GM12878 (cell line): ENCODE measurements at regions not wholly inside any gene's neighbourhood (a gene's known extent, or its start where the extent isn't known, plus 50 kb on each side); places are given as distances from the start of the nearest gene placed in this dataset.

Source experiments
- ATAC-seq: fragments of 200-7000 bp; cut with Tn5 transposase; 3 replicates; pipeline ENCODE4 v1.9.1; 2020; ENCODE audit warnings: mild to moderate bottlenecking, moderate library complexity
- BruUV-seq: library from RNA; stranded (reverse); fragments of 400-500 nt; replicated peaks from 2 replicates; lab custom pipeline; 2021; lab: Mats Ljungman, UMichigan
- CTCF ChIA-PET: fragments of 300-600 bp; sonication (Branson Sonifier 250); formaldehyde crosslinking; extraction: SDS; loops from one replicate; lab custom pipeline; 2021; ENCODE audit warnings: inconsistent platforms; lab: Yijun Ruan, JAX
- POLR2A ChIA-PET: fragments of 350-600 bp; formaldehyde crosslinking; extraction: SDS; loops from one replicate; lab custom pipeline; 2021; ENCODE audit warnings: inconsistent platforms; lab: Charles Lee
- RAD21 ChIA-PET: fragments of 300-600 bp; sonication (Branson Sonifier 250); formaldehyde crosslinking; loops from one replicate; lab custom pipeline; 2023; ENCODE audit warnings: antibody characterized with exemption; ENCODE audit not compliant: unreplicated experiment; lab: Charles Lee
- SMC1A ChIA-PET: fragments of 300-600 bp; sonication (Branson Sonifier 250); formaldehyde crosslinking; loops from one replicate; lab custom pipeline; 2023; ENCODE audit not compliant: unreplicated experiment, uncharacterized antibody; lab: Charles Lee
- DNase-seq: peaks from one replicate; pipeline ENCODE4 v3.0.0-alpha.2; 2011; ENCODE audit warnings: low read depth, low spot score
- FAIRE-seq: peaks from 3 replicates; lab custom pipeline; 2011; peaks lifted over from hg19 to GRCh38; lab: Jason Lieb, UNC
- H2AFZ ChIP-seq: 2 replicates; pipeline ENCODE4 v1.6.0; 2011; ENCODE audit warnings: low read depth, low read length, control low read depth; ENCODE audit not compliant: control insufficient read depth
- H3K27ac ChIP-seq: 2 replicates; pipeline ENCODE4 v1.5.1; 2011; ENCODE audit warnings: control low read depth; ENCODE audit not compliant: control insufficient read depth, insufficient read depth
- H3K27me3 ChIP-seq, 2 experiments: replicated peaks in 1 of 2; 2 replicates each; pipeline versions ENCODE4 v1.6.0 to v1.6.1; 2011; ENCODE audit warnings: low read length in 1 of 2; ENCODE audit not compliant: control insufficient read depth in 2 of 2, insufficient read depth in 2 of 2
- H3K36me3 ChIP-seq, 2 experiments: 2 replicates each; pipeline ENCODE4 v1.5.1; 2011; ENCODE audit warnings: low read length in 1 of 2; ENCODE audit not compliant: control insufficient read depth in 2 of 2, insufficient read depth in 2 of 2
- H3K4me1 ChIP-seq: 2 replicates; pipeline ENCODE4 v1.6.1; 2011; ENCODE audit warnings: mild to moderate bottlenecking, low read length, moderate library complexity, mixed read lengths; ENCODE audit not compliant: control insufficient read depth, insufficient read depth
- H3K4me2 ChIP-seq: 2 replicates; pipeline ENCODE4 v1.6.0; 2011; ENCODE audit warnings: control low read depth; ENCODE audit not compliant: control insufficient read depth, insufficient read depth
- H3K4me3 ChIP-seq: fragments of 200-600 bp; sonication (generic); 2 replicates; pipeline ENCODE4 v1.5.1; 2016
- H3K79me2 ChIP-seq: 2 replicates; pipeline ENCODE4 v1.6.0; 2011; ENCODE audit warnings: low read length; ENCODE audit not compliant: control insufficient read depth, insufficient read depth
- H3K9ac ChIP-seq: 2 replicates; pipeline ENCODE4 v1.8.0; 2011; ENCODE audit warnings: low read length, control low read depth, mixed read lengths; ENCODE audit not compliant: control insufficient read depth, insufficient read depth
- H3K9me3 ChIP-seq: replicated peaks from 3 replicates; pipeline ENCODE4 v1.5.1; 2011; ENCODE audit warnings: mild to moderate bottlenecking, low read length; ENCODE audit not compliant: control insufficient read depth, insufficient read depth
- H4K20me1 ChIP-seq: 2 replicates; pipeline ENCODE4 v1.6.0; 2011; ENCODE audit not compliant: control insufficient read depth, insufficient read depth
- FOXM1 ChIP-seq: IDR thresholded peaks from 2 replicates; pipeline ENCODE4 v1.6.1; 2012; ENCODE audit warnings: low read depth, mild to moderate bottlenecking, inconsistent platforms, low read length, moderate library complexity
- HDAC2 ChIP-seq: fragments of 200-600 bp; sonication (generic); IDR thresholded peaks from 2 replicates; pipeline ENCODE4 v1.6.1; 2017
- IRF4 ChIP-seq: IDR thresholded peaks from 2 replicates; pipeline ENCODE4 v1.6.1; 2011; ENCODE audit warnings: low read depth, low read length
- JUND ChIP-seq: IDR thresholded peaks from 2 replicates; pipeline ENCODE4 v1.6.1; 2012; ENCODE audit warnings: low read depth, mild to moderate bottlenecking, low read length, improper control_type of control experiment, moderate library complexity
- RAD21 ChIP-seq: IDR thresholded peaks from 2 replicates; pipeline ENCODE4 v1.6.1; 2011; ENCODE audit warnings: mild to moderate bottlenecking, low read depth, low read length, moderate library complexity; ENCODE audit not compliant: insufficient read depth
- SMAD5 ChIP-seq: IDR thresholded peaks from 2 replicates; pipeline ENCODE4 v1.6.1; 2016; ENCODE audit warnings: antibody characterized with exemption, low read depth
- STAT1 ChIP-seq: fragments of 450-650 bp; conservative IDR thresholded peaks from 2 replicates; pipeline ENCODE4 v1.6.1; 2014; ENCODE audit warnings: antibody characterized with exemption, mild to moderate bottlenecking
- SUPT20H ChIP-seq: IDR thresholded peaks from 2 replicates; pipeline ENCODE4 v1.6.1; 2011; ENCODE audit warnings: low read depth, mild to moderate bottlenecking, low read length, moderate library complexity, borderline replicate concordance; ENCODE audit not compliant: control insufficient read depth
- ZBED1 ChIP-seq: IDR thresholded peaks from 2 replicates; pipeline ENCODE4 v1.6.1; 2016; ENCODE audit warnings: borderline replicate concordance
- ZNF687 ChIP-seq: fragments of 450-650 bp; IDR thresholded peaks from 2 replicates; pipeline ENCODE4 v1.6.1; 2017; ENCODE audit warnings: mild to moderate bottlenecking, moderate library complexity
- WGBS: methylation state at CpG from one replicate; pipeline ENCODE4 v1.1.6; 2016; ENCODE audit warnings: low lambda C conversion rate; ENCODE audit not compliant: insufficient replicate concordance, insufficient coverage; ENCODE audit errors: missing lambda C conversion rate; 5-methylcytosine and 5-hydroxymethylcytosine counted together
- in situ Hi-C: fragments of 300-500 bp; cut with MboI; formaldehyde crosslinking; loops from 9 replicates; pipeline ENCODE4 v1.14.3; 2018; ENCODE audit warnings: mixed read lengths
- intact Hi-C: fragments of 100-400 bp; cut with micrococcal nuclease; formaldehyde crosslinking; loops from one replicate; pipeline ENCODE4 v1.14.2; 2022; ENCODE audit not compliant: unreplicated experiment
- TF ChIP-seq, protein P1 (sequence below): fragments of 450-650 bp; formaldehyde crosslinking; IDR thresholded peaks from 2 replicates; pipeline ENCODE4 v1.5.0; 2022; ENCODE audit warnings: mild to moderate bottlenecking, missing genetic modification characterization
- TF ChIP-seq, protein P2 (sequence below): IDR thresholded peaks from 2 replicates; pipeline ENCODE4 v1.6.1; 2012; ENCODE audit warnings: low read depth, low read length, improper control_type of control experiment
- TF ChIP-seq, protein P3 (sequence below): fragments of 450-650 bp; IDR thresholded peaks from 2 replicates; pipeline ENCODE4 v1.6.1; 2014; ENCODE audit warnings: mild to moderate bottlenecking

DNA sequence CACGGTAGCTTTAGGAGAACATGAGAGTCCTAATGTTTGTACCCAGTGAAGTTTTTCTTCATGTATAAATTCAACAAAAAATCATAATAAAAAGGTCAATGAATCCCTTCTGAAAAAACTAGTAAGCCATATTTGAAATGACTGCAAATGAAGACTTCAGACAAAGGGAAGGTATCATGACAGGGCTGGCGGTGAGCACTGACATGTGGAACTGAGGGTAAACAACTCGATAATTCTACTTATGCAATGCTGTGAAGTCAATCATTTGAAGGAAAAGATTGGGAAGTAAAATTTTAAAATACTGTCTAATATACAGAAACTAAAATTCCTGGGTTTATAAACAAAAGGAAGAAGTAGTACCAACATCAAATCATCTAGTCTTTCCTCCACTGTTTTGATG lies 190.2 kb upstream of the COPS8 start:
- Histone ChIP-seq H3K9me3 (no peaks in the 10 kb centered on the region; the same call in 2 of the 3 replicates), H2AFZ (no peak overlapping the region), H3K4me2 (no peak overlapping the region), H4K20me1 (no peaks in the 10 kb centered on the region), H3K4me1 (no peaks in the 10 kb centered on the region), H3K36me3 (no peaks in the 10 kb centered on the region), H3K4me3 (no peak overlapping the region), H3K9ac (no peak overlapping the region), H3K27me3 (no peaks in the 10 kb centered on the region; a peak in 1 of 4 replicates), H3K79me2 (no peaks in the 10 kb centered on the region), H3K27ac (no peak overlapping the region)
- intact Hi-C loops: loop anchor here (10.0 kb wide), 1 partner anchor 159 kb away; no protein-coding TSS in a partner anchor
- in situ Hi-C loops: no loop called here
- FAIRE-seq (no peak), ATAC-seq (no peak), DNase-seq (no peak)
- SMC1A ChIA-PET: interaction anchor here (0.7 kb wide), 1 partner anchor 700 kb away, joined by 3 read pairs; no protein-coding TSS in a partner anchor
- BruUV-seq: no TSS peak
- POLR2A ChIA-PET: no interaction called here
- 58% methylated on average over 3 of the region's 3 CpGs for WGBS
- CTCF ChIA-PET: no interaction called here
- RAD21 ChIA-PET: no interaction called here
- TF ChIP-seq STAT1 (no peak), SMAD5 (no peak), IRF4 (no peak), HDAC2 (no peak), JUND (no peak), FOXM1 (no peak), ZNF687 (no peak), RAD21 (no peak), SUPT20H (no peak), ZBED1 (no peak)
- TF ChIP-seq, protein P1, sequence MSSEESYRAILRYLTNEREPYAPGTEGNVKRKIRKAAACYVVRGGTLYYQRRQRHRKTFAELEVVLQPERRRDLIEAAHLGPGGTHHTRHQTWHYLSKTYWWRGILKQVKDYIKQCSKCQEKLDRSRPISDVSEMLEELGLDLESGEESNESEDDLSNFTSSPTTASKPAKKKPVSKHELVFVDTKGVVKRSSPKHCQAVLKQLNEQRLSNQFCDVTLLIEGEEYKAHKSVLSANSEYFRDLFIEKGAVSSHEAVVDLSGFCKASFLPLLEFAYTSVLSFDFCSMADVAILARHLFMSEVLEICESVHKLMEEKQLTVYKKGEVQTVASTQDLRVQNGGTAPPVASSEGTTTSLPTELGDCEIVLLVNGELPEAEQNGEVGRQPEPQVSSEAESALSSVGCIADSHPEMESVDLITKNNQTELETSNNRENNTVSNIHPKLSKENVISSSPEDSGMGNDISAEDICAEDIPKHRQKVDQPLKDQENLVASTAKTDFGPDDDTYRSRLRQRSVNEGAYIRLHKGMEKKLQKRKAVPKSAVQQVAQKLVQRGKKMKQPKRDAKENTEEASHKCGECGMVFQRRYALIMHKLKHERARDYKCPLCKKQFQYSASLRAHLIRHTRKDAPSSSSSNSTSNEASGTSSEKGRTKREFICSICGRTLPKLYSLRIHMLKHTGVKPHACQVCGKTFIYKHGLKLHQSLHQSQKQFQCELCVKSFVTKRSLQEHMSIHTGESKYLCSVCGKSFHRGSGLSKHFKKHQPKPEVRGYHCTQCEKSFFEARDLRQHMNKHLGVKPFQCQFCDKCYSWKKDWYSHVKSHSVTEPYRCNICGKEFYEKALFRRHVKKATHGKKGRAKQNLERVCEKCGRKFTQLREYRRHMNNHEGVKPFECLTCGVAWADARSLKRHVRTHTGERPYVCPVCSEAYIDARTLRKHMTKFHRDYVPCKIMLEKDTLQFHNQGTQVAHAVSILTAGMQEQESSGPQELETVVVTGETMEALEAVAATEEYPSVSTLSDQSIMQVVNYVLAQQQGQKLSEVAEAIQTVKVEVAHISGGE (CRISPR knock-in tag): no peak
- TF ChIP-seq, protein P2, sequence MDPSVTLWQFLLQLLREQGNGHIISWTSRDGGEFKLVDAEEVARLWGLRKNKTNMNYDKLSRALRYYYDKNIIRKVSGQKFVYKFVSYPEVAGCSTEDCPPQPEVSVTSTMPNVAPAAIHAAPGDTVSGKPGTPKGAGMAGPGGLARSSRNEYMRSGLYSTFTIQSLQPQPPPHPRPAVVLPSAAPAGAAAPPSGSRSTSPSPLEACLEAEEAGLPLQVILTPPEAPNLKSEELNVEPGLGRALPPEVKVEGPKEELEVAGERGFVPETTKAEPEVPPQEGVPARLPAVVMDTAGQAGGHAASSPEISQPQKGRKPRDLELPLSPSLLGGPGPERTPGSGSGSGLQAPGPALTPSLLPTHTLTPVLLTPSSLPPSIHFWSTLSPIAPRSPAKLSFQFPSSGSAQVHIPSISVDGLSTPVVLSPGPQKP: no peak
- TF ChIP-seq, protein P3, sequence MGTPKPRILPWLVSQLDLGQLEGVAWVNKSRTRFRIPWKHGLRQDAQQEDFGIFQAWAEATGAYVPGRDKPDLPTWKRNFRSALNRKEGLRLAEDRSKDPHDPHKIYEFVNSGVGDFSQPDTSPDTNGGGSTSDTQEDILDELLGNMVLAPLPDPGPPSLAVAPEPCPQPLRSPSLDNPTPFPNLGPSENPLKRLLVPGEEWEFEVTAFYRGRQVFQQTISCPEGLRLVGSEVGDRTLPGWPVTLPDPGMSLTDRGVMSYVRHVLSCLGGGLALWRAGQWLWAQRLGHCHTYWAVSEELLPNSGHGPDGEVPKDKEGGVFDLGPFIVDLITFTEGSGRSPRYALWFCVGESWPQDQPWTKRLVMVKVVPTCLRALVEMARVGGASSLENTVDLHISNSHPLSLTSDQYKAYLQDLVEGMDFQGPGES: no peak
